BLaER1 treated with 17β-estradiol and CSF1 and Interleukin-3, amounts not matched to agents 10 nM and 100 nM (cell line): ENCODE measurements at regions not wholly inside any gene's neighbourhood (a gene's known extent, or its start where the extent isn't known, plus 50 kb on each side); places are given as distances from the start of the nearest gene placed in this dataset.

ENCODE experiments used
- H3K27ac ChIP-seq, 11 experiments: shearing (Covaris generic); formaldehyde crosslinking; 2 replicates each; pipeline ENCODE4 v1.8.1; 2022
- H3K27me3 ChIP-seq, 11 experiments: shearing (Covaris generic); formaldehyde crosslinking; 2 replicates each; pipeline ENCODE4 v1.8.1; 2022
- H3K36me3 ChIP-seq, 11 experiments: shearing (Covaris generic); formaldehyde crosslinking; 2 replicates each; pipeline ENCODE4 v1.8.1; 2022
- H3K4me1 ChIP-seq, 10 experiments: shearing (Covaris generic); formaldehyde crosslinking; 2 replicates each; pipeline ENCODE4 v1.8.1; 2022
- H3K4me2 ChIP-seq, 11 experiments: shearing (Covaris generic); formaldehyde crosslinking; 2 replicates each; pipeline ENCODE4 v1.8.1; 2022
- H3K4me3 ChIP-seq, 10 experiments: shearing (Covaris generic); formaldehyde crosslinking; 2 replicates each; pipeline ENCODE4 v1.8.1; 2022
- H3K9ac ChIP-seq, 11 experiments: shearing (Covaris generic); formaldehyde crosslinking; 2 replicates each; pipeline ENCODE4 v1.8.1; 2022
- H3K9me3 ChIP-seq, 11 experiments: shearing (Covaris generic); formaldehyde crosslinking; replicated peaks in 1 of 11; 2 replicates each; pipeline ENCODE4 v1.8.1; 2022
- H4K20me1 ChIP-seq, 11 experiments: shearing (Covaris generic); formaldehyde crosslinking; 2 replicates each; pipeline ENCODE4 v1.8.1; 2022
- Cebpa-rat ChIP-seq, 11 experiments: shearing (Covaris generic); IDR thresholded peaks; 2 replicates each; pipeline ENCODE4 v1.8.1; 2022

DNA sequence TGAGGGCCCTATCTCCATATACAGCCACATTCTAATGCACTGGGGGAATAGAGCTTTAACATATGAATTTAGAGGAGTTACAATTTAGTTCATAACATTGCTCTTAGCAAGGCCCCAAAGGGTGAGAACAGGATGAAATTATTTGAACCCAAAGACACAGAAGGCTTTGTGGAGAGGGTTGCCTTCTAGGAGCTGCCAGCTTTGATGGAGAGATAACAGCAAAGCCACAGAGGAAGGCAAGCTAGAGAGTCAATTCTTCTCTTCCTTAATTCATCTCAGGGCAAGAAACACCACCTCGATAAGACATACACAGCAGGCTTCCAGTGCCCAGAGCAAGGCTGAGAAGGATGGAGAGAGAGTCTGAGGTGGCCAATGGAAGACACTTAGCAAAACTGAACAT, 94.8 kb upstream of the TMPRSS15 start:
- no peak overlapping the region for H3K4me3 ChIP-seq
- TF ChIP-seq Cebpa-rat (IDR thresholded peaks at IDR 0.05) = no peak
- no peaks in the 10 kb centered on the region for H3K4me1 ChIP-seq

DNA sequence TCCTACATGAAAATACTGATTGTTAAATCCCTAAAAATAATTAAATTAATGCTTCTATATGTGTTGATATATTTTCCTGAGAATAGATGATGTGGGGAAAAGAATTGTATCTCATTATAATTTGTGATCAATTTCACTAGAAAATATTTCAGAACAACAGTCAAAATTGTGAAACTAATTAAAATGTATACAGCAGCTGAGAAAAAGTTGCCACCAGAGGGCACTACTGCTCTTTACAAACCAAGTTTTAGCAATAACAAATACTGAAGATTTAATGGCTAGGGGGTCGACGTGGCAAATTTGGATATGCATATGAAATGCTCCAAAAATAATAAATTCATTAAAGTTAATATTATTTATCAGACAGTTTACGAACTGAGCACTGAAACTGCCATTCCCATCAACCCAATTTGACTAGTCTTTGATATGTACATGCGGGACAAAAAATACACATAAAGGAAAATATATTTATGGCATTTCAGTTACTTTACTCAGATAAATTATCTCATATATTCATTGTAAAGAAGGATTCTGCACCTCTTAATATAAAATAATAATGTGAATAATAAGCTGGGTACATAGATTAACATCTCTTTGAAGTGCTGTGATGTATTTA, 96.3 kb upstream of the TMPRSS15 start:
- Histone ChIP-seq H3K27me3 (no peaks in the 10 kb centered on the region), H3K27ac (no peak overlapping the region; a peak in 1 of 22 replicates), H4K20me1 (no peaks in the 10 kb centered on the region), H3K36me3 (no peaks in the 10 kb centered on the region), H3K9me3 (peaks cover 9 to 16% (median 12%) of the 10 kb centered on the region in 11 experiments; a peak in 21 of 22 replicates), H3K9ac (no peak overlapping the region), H3K4me3 (no peak overlapping the region), H3K4me1 (no peaks in the 10 kb centered on the region), H3K4me2 (no peak overlapping the region)
- no peak for TF ChIP-seq Cebpa-rat (IDR thresholded peaks at IDR 0.05)

More for the DNA sequence above, 94.8 kb upstream of the TMPRSS15 start:
- Histone ChIP-seq H3K36me3 (no peaks in the 10 kb centered on the region), H3K27me3 (no peaks in the 10 kb centered on the region), H3K27ac (peak overlapping the region in 3 of 11 experiments; percentile 6 to 25 (median 23); a peak in 3 of 22 replicates), H3K9me3 (peaks cover 6 to 8% (median 7%) of the 10 kb centered on the region in 11 experiments; a peak in 20 of 22 replicates), H4K20me1 (no peaks in the 10 kb centered on the region), H3K9ac (no peak overlapping the region), H3K4me2 (no peak overlapping the region)

GRCh38 chr21:18518054-18518481, 114.5 kb upstream of the TMPRSS15 start:
- no peaks in the 10 kb centered on the region for H3K9me3 ChIP-seq
- H3K27ac ChIP-seq = no peak overlapping the region
- H4K20me1 ChIP-seq = no peaks in the 10 kb centered on the region
- H3K4me1 ChIP-seq = no peaks in the 10 kb centered on the region
- no peak overlapping the region for H3K4me3 ChIP-seq
- no peaks in the 10 kb centered on the region for H3K27me3 ChIP-seq
- no peak for TF ChIP-seq Cebpa-rat (IDR thresholded peaks at IDR 0.05)
- H3K9ac ChIP-seq = no peak overlapping the region
- H3K4me2 ChIP-seq = no peak overlapping the region
- no peaks in the 10 kb centered on the region for H3K36me3 ChIP-seq

DNA sequence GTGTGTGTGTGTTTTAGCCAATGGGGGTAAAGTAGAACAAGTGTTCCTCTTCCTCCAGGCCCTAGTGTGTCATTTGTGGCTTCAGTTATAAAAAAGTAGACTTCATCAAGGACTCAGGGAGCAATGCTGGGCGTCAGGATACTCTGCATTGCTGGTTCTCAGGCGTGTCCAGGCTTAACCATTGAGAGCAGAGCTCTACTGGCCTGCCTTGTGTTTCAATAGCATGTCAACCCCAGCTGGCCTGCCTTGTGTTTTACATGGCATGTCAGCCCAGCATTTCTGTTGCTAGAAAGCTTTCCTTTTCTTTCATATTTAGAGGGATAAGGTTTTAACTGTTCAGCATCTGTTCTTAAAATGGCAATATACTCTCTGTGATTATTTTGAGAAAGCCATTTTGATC, 117.6 kb upstream of the TMPRSS15 start:
- TF ChIP-seq Cebpa-rat (IDR thresholded peaks at IDR 0.05) = no peak
- Histone ChIP-seq H3K4me3 (no peak overlapping the region), H3K27ac (no peak overlapping the region)

DNA sequence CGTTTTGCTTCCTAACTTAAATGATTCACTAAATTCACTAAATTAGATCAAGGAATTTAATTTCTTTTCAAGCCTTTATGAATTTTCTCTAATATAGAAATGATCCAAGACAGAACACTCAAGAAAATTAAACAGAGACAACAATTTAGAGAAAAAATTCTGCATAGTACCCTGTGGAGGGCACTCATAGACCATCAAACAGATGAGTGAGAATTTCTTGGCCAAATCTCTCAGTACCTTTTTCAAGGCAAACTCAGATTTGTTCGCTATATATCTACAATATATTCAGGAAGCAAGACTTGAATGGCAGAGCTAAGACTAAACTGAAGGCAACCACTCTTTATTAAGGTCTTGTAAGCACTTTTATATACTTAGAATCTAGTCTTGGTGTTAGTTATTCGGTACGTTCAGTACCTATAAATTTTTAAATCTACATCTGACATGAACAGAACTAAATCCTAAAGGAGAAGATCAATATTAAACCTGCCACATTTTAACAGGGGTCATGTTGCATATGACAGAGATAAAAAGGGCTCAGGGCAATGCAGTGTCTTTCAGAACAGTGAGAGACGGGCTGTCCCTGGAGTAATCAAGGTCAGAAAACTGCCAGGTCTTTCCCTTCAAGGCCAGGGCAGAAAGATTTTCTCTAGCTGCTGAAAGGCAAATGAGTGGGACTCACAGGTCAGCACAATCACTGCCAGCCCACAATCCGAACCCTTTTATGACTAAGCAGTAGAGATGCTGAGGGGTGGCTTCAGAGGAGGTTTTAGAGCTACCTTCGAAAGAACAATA, 118.8 kb upstream of the TMPRSS15 start:
- Histone ChIP-seq H3K4me3 (no peak overlapping the region), H3K27ac (no peak overlapping the region), H3K4me1 (no peaks in the 10 kb centered on the region), H4K20me1 (no peaks in the 10 kb centered on the region), H3K4me2 (no peak overlapping the region), H3K36me3 (no peaks in the 10 kb centered on the region), H3K9ac (no peak overlapping the region), H3K27me3 (no peaks in the 10 kb centered on the region), H3K9me3 (no peaks in the 10 kb centered on the region)
- TF ChIP-seq Cebpa-rat (IDR thresholded peaks at IDR 0.05) = no peak

More for the DNA sequence above, 117.6 kb upstream of the TMPRSS15 start:
- H4K20me1 ChIP-seq = no peaks in the 10 kb centered on the region
- no peaks in the 10 kb centered on the region for H3K27me3 ChIP-seq
- no peak overlapping the region for H3K9ac ChIP-seq
- H3K9me3 ChIP-seq = no peaks in the 10 kb centered on the region
- no peaks in the 10 kb centered on the region for H3K4me1 ChIP-seq
- H3K36me3 ChIP-seq = no peaks in the 10 kb centered on the region
- H3K4me2 ChIP-seq = no peak overlapping the region

DNA sequence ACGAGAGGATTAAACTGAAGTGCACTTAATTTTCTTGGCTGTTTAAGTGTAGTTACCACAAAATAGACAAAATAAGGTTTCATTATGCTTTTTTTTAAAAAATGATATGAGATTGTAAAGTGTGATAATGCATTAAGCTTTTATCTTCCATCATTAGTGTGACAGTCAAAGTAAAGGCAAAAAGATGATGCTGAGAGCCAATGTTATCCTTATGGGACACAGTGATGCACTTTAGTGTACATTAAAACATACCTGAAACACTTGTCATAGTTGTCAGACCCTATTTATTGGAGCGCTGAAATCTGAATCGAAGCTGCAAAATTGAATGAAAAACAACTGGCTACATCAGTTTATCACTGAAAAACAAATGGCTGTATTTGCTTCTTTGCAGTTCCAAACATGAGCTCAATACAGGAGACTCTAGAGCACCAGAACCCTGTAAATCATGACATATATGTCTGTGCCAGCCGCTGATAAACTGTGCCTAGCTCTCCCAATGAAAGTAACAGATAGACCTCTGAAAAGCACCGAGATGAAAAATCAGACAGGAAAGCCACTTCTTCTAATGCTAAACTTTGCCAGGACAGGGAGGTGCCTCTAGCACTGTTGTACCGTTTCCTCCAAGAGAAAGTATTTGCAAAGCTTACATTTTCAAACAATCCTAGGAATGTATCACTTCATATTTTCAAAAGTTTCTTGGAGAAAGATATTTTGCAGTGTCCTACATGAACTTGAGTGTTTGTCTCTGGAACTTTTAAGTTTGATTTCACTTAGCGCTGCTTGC, 120.7 kb upstream of the TMPRSS15 start:
- Histone ChIP-seq H4K20me1 (no peaks in the 10 kb centered on the region), H3K4me3 (no peak overlapping the region), H3K9me3 (no peaks in the 10 kb centered on the region), H3K36me3 (no peaks in the 10 kb centered on the region), H3K4me2 (no peak overlapping the region), H3K9ac (no peak overlapping the region), H3K4me1 (no peaks in the 10 kb centered on the region), H3K27ac (no peak overlapping the region), H3K27me3 (no peaks in the 10 kb centered on the region)
- TF ChIP-seq Cebpa-rat (IDR thresholded peaks at IDR 0.05) = no peak

GRCh38 chr21:18529254-18529653, 125.7 kb upstream of the TMPRSS15 start:
- H4K20me1 ChIP-seq = no peaks in the 10 kb centered on the region
- H3K27me3 ChIP-seq = no peaks in the 10 kb centered on the region
- no peak for TF ChIP-seq Cebpa-rat (IDR thresholded peaks at IDR 0.05)
- no peak overlapping the region for H3K4me3 ChIP-seq
- H3K9me3 ChIP-seq = no peaks in the 10 kb centered on the region
- H3K9ac ChIP-seq = no peak overlapping the region
- H3K27ac ChIP-seq = no peak overlapping the region
- no peaks in the 10 kb centered on the region for H3K4me1 ChIP-seq
- H3K4me2 ChIP-seq = no peak overlapping the region
- no peaks in the 10 kb centered on the region for H3K36me3 ChIP-seq

GRCh38 chr21:18542081-18542480, 138.5 kb upstream of the TMPRSS15 start:
- no peaks in the 10 kb centered on the region for H4K20me1 ChIP-seq
- H3K27ac ChIP-seq = no peak overlapping the region
- no peaks in the 10 kb centered on the region for H3K4me1 ChIP-seq
- no peaks in the 10 kb centered on the region for H3K27me3 ChIP-seq
- H3K9me3 ChIP-seq = no peaks in the 10 kb centered on the region
- no peak overlapping the region for H3K4me3 ChIP-seq
- no peak overlapping the region for H3K4me2 ChIP-seq
- H3K36me3 ChIP-seq = no peaks in the 10 kb centered on the region
- H3K9ac ChIP-seq = no peak overlapping the region
- no peak for TF ChIP-seq Cebpa-rat (IDR thresholded peaks at IDR 0.05)

- H3K27ac ChIP-seq = no peak overlapping the region
- H3K9me3 ChIP-seq = no peaks in the 10 kb centered on the region
- no peak overlapping the region for H3K9ac ChIP-seq
- H3K4me2 ChIP-seq = no peak overlapping the region
- no peaks in the 10 kb centered on the region for H4K20me1 ChIP-seq
- no peaks in the 10 kb centered on the region for H3K4me1 ChIP-seq
- no peak overlapping the region for H3K4me3 ChIP-seq
- no peak for TF ChIP-seq Cebpa-rat (IDR thresholded peaks at IDR 0.05)
- H3K36me3 ChIP-seq = no peaks in the 10 kb centered on the region
- no peaks in the 10 kb centered on the region for H3K27me3 ChIP-seq
Measured at GRCh38 chr21:18545908-18546307, 142.3 kb upstream of the TMPRSS15 start.
